BJ (cell line): ENCODE measurements at regions not wholly inside any gene's neighbourhood (a gene's known extent, or its start where the extent isn't known, plus 50 kb on each side); places are given as distances from the start of the nearest gene placed in this dataset.

Source experiments
- CTCF ChIA-PET: fragments of 350-600 bp; formaldehyde crosslinking; extraction: SDS; loops from one replicate; lab custom pipeline; 2021; ENCODE audit warnings: antibody characterized with exemption, inconsistent platforms; lab: Yijun Ruan, JAX
- POLR2A ChIA-PET: fragments of 300-600 bp; sonication (Branson Sonifier 250); formaldehyde crosslinking; extraction: SDS; loops from one replicate; lab custom pipeline; 2021; ENCODE audit warnings: antibody characterized with exemption; lab: Charles Lee
- DNase-seq: peaks from one replicate; pipeline ENCODE4 v3.0.0-alpha.2; 2011; ENCODE audit warnings: low read depth
- H3K27me3 ChIP-seq: 2 replicates; pipeline ENCODE4 v1.6.0; 2011; ENCODE audit warnings: low read length; ENCODE audit not compliant: control insufficient read depth, insufficient read depth
- H3K36me3 ChIP-seq: 2 replicates; pipeline ENCODE4 v1.5.1; 2011; ENCODE audit warnings: low read length; ENCODE audit not compliant: control insufficient read depth, insufficient read depth
- H3K4me3 ChIP-seq: 2 replicates; pipeline ENCODE4 v1.5.1; 2011; ENCODE audit warnings: low read depth, mild to moderate bottlenecking, control low read depth, low read length
- TF ChIP-seq, protein P1 (sequence below): IDR thresholded peaks from 2 replicates; pipeline ENCODE4 v1.5.1; 2011; ENCODE audit warnings: low read depth, mild to moderate bottlenecking, control low read depth, inconsistent platforms, low read length, moderate library complexity; ENCODE audit not compliant: insufficient read depth

GRCh38 chr17:72406498-72406897, 285.7 kb downstream of the SOX9 start:
- TF ChIP-seq, protein P1, sequence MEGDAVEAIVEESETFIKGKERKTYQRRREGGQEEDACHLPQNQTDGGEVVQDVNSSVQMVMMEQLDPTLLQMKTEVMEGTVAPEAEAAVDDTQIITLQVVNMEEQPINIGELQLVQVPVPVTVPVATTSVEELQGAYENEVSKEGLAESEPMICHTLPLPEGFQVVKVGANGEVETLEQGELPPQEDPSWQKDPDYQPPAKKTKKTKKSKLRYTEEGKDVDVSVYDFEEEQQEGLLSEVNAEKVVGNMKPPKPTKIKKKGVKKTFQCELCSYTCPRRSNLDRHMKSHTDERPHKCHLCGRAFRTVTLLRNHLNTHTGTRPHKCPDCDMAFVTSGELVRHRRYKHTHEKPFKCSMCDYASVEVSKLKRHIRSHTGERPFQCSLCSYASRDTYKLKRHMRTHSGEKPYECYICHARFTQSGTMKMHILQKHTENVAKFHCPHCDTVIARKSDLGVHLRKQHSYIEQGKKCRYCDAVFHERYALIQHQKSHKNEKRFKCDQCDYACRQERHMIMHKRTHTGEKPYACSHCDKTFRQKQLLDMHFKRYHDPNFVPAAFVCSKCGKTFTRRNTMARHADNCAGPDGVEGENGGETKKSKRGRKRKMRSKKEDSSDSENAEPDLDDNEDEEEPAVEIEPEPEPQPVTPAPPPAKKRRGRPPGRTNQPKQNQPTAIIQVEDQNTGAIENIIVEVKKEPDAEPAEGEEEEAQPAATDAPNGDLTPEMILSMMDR: no peak
- H3K27me3 ChIP-seq: no peaks in the 10 kb centered on the region
- no peak overlapping the region for H3K4me3 ChIP-seq
- CTCF ChIA-PET: interaction anchor here (0.7 to 1.1 kb wide), 2 partner anchors 8 to 32 kb away, joined by 3 to 4 read pairs; no protein-coding TSS in a partner anchor
- H3K36me3 ChIP-seq: no peaks in the 10 kb centered on the region
- DNase-seq: no peak
- POLR2A ChIA-PET: no interaction called here

DNA sequence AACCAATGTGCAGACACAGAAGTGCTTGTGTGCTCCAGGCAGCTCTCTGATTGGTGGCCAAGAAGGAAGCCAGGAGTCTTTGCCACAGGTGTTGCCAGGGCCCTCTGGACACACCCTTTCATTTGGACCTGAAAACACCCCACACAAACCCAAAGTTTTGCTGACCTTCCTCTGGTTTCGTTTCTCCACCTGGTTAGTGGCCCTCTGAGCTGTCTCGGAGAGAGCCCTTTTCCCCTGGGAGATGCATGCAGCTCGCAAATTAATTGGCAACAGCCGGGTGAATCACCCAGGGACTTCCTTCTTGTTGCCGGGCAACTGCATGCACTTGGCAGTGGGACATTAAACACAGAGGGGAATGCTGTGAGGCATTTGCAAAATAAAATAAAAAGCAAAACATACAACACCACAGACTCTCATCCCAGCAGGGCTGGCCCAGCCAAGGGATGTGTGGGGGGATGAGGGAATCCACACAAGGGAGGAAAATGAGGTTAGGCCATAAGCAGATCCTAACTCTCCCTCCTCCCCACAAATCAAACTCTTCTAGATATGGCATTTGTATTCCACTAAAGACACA, 286.6 kb downstream of the SOX9 start:
- DNase-seq: peak; percentile 97
- CTCF ChIA-PET: interaction anchor here (1.1 kb wide), 1 partner anchor 33 kb away, joined by 4 read pairs; no protein-coding TSS in a partner anchor
- H3K36me3 ChIP-seq: no peaks in the 10 kb centered on the region
- POLR2A ChIA-PET: no interaction called here
- TF ChIP-seq, protein P1: no peak
- H3K4me3 ChIP-seq: no peak overlapping the region
- no peaks in the 10 kb centered on the region for H3K27me3 ChIP-seq

DNA sequence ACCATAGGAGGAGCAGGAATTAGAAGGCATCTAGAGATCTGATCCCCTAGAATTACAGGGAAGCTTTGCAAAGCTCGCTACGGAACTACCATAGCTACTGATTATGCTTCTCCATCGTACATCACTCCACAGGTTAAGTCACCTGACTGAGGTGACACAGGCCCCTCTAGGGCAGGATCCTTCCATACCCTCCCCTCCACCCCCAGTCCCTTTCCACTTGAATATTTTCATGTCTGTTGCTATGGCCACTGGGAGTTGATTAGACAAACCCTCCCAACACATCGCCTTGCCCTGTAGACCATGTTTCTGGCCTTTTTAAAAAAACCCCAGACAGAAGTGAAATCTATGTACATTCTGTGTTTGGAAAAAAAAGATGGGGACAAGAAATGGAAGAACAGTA, 287.1 kb downstream of the SOX9 start:
- H3K36me3 ChIP-seq: no peaks in the 10 kb centered on the region
- TF ChIP-seq, protein P1: no peak
- CTCF ChIA-PET: no interaction called here
- DNase-seq: no peak
- no peaks in the 10 kb centered on the region for H3K27me3 ChIP-seq
- POLR2A ChIA-PET: no interaction called here
- no peak overlapping the region for H3K4me3 ChIP-seq

DNA sequence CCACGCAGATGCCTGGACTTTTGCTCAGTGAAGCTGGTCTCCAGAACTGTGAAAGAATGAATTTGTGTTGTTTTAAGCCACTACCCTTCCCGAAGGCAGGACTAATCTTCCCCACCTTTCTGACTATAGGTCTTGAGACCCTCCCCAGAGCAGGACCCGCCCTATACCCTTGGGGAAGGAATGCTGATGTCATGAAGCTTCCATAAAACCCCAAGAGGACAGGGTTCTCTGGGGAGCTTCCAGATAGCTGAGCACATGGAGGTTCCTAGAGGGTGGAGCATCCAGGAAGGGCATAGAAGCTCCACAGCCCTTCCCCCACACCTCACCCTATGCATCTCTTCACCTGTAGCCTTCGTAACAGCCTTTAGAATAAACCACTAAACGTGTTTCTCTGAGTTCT, 287.8 kb downstream of the SOX9 start:
- no peak for DNase-seq
- CTCF ChIA-PET: no interaction called here
- TF ChIP-seq, protein P1: no peak
- POLR2A ChIA-PET: no interaction called here
- Histone ChIP-seq H3K27me3 (no peaks in the 10 kb centered on the region), H3K36me3 (no peaks in the 10 kb centered on the region), H3K4me3 (no peak overlapping the region)

GRCh38 chr17:72409405-72410002, 288.7 kb downstream of the SOX9 start:
- ChIA-PET CTCF (no interaction called here), POLR2A (no interaction called here)
- no peak for DNase-seq

More at GRCh38 chr17:72409405-72410002, 288.7 kb downstream of the SOX9 start:
- H3K27me3 ChIP-seq: no peaks in the 10 kb centered on the region
- no peaks in the 10 kb centered on the region for H3K36me3 ChIP-seq
- TF ChIP-seq, protein P1: no peak
- no peak overlapping the region for H3K4me3 ChIP-seq
